Colonic mucosa (tissue), 4 donors: ENCODE measurements at regions not wholly inside any gene's neighbourhood (a gene's known extent, or its start where the extent isn't known, plus 50 kb on each side); places are given as distances from the start of the nearest gene placed in this dataset.
"Not testable (repeated sequence)": the region's sequence is repeated elsewhere in the genome, so short reads cannot be mapped to it uniquely, and the experiment has no call there.

Experiments
- DNase-seq: peaks from one replicate; pipeline ENCODE4 v3.0.0-alpha.2; 2020
- H3K27ac ChIP-seq: fragments of 200-600 bp; one replicate; pipeline ENCODE4 v1.8.0; 2021
- H3K27me3 ChIP-seq: fragments of 200-600 bp; one replicate; pipeline ENCODE4 v1.8.0; 2021
- H3K36me3 ChIP-seq: fragments of 200-600 bp; one replicate; pipeline ENCODE4 v1.8.0; 2021
- H3K4me1 ChIP-seq: fragments of 200-600 bp; one replicate; pipeline ENCODE4 v1.8.0; 2021; ENCODE audit warnings: mild to moderate bottlenecking
- H3K4me3 ChIP-seq: fragments of 200-600 bp; one replicate; pipeline ENCODE4 v1.8.0; 2021
- H3K9ac ChIP-seq, 2 donors: one replicate each; pipeline ENCODE4 v1.7.0; 2013; ENCODE audit warnings: control low read depth in 2 of 2, low read depth in 2 of 2, low read length in 2 of 2
- H3K9me3 ChIP-seq: fragments of 200-600 bp; one replicate; pipeline ENCODE4 v1.8.0; 2021
- intact Hi-C: fragments of 100-400 bp; cut with DNase I; formaldehyde crosslinking; loops from one replicate; pipeline ENCODE4 v1.14.1; 2022
- TF ChIP-seq, protein P1 (sequence below): fragments of 200-600 bp; IDR thresholded peaks from one replicate; pipeline ENCODE4 v1.8.0; 2022; ENCODE audit warnings: antibody characterized with exemption, mild to moderate bottlenecking
- donor health status: healthy.
- donor health status: DM: no; HTN: no; CAD: no.
- donor health status: DM: no; HTN: no; CAD: no.

DNA sequence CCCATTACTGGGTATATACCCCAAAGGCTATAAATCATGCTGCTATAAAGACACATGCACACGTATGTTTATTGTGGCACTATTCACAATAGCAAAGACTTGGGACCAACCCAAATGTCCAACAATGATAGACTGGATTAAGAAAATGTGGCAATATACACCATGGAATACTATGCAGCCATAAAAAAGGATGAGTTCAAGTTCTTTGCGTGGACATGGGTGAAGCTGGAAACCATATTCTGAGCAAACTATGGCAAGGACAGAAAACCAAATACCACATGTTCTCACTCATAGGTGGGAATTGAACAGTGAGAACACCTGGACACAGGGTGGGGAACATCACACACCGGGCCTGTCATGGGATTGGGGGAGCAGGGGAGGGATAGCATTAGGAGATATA lies 54.4 kb upstream of the MUCL1 start:
- H3K36me3 ChIP-seq, H3K9me3 ChIP-seq, H3K27ac ChIP-seq, H3K4me1 ChIP-seq, DNase-seq, intact Hi-C loops, H3K9ac ChIP-seq, H3K4me3 ChIP-seq, H3K27me3 ChIP-seq: not testable (repeated sequence)

DNA sequence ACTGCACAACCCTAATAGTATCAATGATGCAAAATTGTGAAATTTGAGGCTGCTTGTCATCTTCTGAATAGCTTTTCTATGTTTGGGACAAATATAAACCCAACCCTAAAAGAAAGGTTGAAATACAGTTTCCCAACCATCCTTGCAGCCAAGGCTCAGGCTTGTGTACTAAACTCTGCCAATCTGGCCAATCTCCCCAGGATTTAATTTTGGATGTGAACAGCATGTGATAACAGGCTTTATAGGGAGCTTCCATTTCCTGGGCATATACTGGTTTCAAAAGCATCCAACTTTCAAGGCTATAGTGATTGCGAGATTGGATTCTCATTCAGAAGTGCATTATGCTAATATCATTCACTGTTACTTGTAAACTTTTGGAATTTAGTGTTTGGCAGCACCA lies 55.7 kb upstream of the MUCL1 start:
- H3K4me1 ChIP-seq: no peaks in the 10 kb centered on the region
- intact Hi-C loops: no loop called here
- TF ChIP-seq, protein P1, sequence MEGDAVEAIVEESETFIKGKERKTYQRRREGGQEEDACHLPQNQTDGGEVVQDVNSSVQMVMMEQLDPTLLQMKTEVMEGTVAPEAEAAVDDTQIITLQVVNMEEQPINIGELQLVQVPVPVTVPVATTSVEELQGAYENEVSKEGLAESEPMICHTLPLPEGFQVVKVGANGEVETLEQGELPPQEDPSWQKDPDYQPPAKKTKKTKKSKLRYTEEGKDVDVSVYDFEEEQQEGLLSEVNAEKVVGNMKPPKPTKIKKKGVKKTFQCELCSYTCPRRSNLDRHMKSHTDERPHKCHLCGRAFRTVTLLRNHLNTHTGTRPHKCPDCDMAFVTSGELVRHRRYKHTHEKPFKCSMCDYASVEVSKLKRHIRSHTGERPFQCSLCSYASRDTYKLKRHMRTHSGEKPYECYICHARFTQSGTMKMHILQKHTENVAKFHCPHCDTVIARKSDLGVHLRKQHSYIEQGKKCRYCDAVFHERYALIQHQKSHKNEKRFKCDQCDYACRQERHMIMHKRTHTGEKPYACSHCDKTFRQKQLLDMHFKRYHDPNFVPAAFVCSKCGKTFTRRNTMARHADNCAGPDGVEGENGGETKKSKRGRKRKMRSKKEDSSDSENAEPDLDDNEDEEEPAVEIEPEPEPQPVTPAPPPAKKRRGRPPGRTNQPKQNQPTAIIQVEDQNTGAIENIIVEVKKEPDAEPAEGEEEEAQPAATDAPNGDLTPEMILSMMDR: no peak
- no peak overlapping the region for H3K27ac ChIP-seq
- no peaks in the 10 kb centered on the region for H3K36me3 ChIP-seq
- H3K27me3 ChIP-seq: no peaks in the 10 kb centered on the region
- DNase-seq: no peak
- H3K9ac ChIP-seq: no peak overlapping the region
- H3K9me3 ChIP-seq: no peaks in the 10 kb centered on the region
- no peak overlapping the region for H3K4me3 ChIP-seq

DNA sequence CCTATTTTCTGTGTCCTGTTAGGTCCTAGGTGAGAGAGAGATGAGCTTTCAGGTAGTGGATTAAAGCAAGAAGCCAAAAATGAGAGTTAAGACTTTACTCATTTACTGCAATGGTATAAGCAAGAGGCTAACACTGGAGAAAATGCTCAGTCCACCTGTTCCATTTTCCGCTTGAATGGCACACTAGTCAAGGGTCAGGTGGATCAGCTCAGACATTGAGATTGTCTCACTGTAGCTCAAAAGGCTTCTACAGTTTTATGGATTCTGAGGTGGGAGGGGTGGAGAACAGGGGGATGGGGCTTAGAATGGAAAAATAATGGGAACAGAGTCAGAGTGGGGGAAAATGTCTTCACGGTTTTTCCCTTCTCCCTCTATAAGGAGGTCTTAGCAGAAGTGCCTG lies 57.3 kb upstream of the MUCL1 start:
- Histone ChIP-seq H3K36me3 (no peaks in the 10 kb centered on the region), H3K9ac (no peak overlapping the region), H3K9me3 (no peaks in the 10 kb centered on the region), H3K4me1 (no peaks in the 10 kb centered on the region), H3K27me3 (no peaks in the 10 kb centered on the region), H3K4me3 (no peak overlapping the region), H3K27ac (no peak overlapping the region)
- no peak for DNase-seq
- TF ChIP-seq, protein P1: no peak
- intact Hi-C loops: no loop called here

DNA sequence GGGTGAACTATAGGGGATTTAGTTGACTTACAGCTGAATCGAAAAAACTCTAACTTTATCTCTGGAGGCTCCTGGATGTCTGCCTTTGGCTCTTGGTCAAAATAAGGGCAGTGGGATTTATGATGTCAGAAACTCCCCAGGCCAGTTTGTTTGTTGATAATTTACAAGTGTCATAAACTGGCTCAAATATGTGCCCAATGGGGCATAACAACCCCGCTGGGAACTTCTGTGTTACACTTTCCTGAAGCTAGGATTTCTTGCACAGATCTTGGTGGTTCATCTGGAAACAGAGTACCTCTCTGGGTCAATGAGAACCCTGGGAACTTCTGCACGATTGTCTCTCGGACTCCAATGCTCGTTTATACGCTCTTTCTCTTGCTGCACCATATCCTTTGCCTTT lies 58.7 kb upstream of the MUCL1 start:
- Histone ChIP-seq H3K27ac (no peak overlapping the region), H3K9ac (no peak overlapping the region), H3K9me3 (no peaks in the 10 kb centered on the region), H3K27me3 (no peaks in the 10 kb centered on the region), H3K4me3 (no peak overlapping the region), H3K4me1 (no peaks in the 10 kb centered on the region), H3K36me3 (no peaks in the 10 kb centered on the region)
- DNase-seq: no peak
- TF ChIP-seq, protein P1: no peak
- intact Hi-C loops: no loop called here

DNA sequence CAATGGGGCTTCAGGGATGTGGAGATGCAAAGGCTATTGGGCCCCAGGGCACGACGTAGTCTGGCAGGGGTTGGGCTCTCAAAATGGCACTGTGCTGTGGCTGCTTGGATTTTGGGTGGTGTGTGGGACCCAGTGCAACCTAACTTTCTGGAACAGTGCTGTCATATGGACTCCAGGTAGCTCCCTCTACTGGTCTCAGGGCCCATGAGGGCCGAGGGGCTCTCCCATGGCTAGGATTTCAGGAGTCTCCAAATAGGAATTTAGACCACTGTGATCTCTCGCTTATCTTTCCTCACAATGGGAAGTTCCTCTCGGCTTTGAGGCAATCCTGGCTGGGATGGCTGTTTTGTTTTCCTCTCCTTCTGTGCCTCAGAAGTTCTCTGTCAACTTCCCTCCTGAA lies 68.2 kb upstream of the MUCL1 start:
- Histone ChIP-seq H3K27ac (no peak overlapping the region), H3K36me3 (no peaks in the 10 kb centered on the region), H3K9me3 (no peaks in the 10 kb centered on the region), H3K4me1 (no peaks in the 10 kb centered on the region), H3K27me3 (no peaks in the 10 kb centered on the region), H3K9ac (no peak overlapping the region), H3K4me3 (no peak overlapping the region)
- TF ChIP-seq, protein P1: no peak
- no peak for DNase-seq
- intact Hi-C loops: no loop called here

DNA sequence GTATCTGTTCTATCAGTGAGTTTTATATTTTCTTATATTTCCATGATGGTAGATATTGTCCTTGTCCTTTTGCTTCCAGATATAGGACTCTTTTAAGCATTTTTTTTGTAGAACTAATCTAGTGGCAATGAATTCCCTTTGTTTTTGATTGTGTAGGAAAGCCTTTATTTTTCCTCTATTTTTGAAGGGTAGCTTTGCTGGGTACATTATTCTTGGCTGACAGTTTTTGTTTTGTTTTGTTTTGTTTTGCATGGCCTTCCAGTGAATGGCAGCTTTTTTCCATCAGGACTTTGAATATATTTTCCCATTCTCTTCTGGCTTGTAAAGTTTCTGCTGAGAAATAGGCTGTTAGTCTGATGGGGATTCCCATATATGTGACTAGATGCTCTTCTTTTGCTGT lies 70.2 kb upstream of the MUCL1 start:
- Histone ChIP-seq H3K27ac (no peak overlapping the region), H3K4me3 (no peak overlapping the region)

DNA sequence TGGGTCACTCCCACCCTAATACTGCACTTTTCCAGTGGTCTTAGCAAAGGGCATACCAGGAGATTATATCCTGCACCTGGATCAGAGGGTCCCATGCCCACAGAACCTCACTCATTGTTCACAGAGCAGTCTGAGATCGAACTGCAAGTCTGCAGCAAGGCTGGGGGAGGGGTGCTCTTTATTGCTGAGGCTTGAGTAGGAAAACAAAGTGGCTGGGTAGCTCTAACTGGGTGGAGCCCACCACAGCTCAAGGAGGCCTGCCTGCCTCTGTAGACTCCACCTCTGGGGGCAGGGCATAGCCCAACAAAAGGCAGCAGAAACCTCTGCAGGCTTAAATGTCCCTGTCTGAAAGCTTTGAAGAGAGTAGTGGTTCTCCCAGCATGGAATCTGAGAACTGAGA lies 77.3 kb upstream of the MUCL1 start:
- H3K9me3 ChIP-seq, DNase-seq, H3K4me3 ChIP-seq, H3K4me1 ChIP-seq, intact Hi-C loops, H3K27me3 ChIP-seq, H3K36me3 ChIP-seq, H3K27ac ChIP-seq, H3K9ac ChIP-seq: not testable (repeated sequence)

More for the DNA sequence above, 70.2 kb upstream of the MUCL1 start:
- Histone ChIP-seq H3K36me3 (no peaks in the 10 kb centered on the region), H3K9me3 (no peaks in the 10 kb centered on the region), H3K27me3 (no peaks in the 10 kb centered on the region), H3K4me1 (no peaks in the 10 kb centered on the region), H3K9ac (no peak overlapping the region)
- TF ChIP-seq, protein P1: no peak
- no peak for DNase-seq
- intact Hi-C loops: no loop called here
